SK-N-SH treated with all-trans-retinoic acid at 6 μM for 48 hours (cell line): ENCODE measurements at regions not wholly inside any gene's neighbourhood (a gene's known extent, or its start where the extent isn't known, plus 50 kb on each side); places are given as distances from the start of the nearest gene placed in this dataset.

ENCODE experiments used
- TCF4 ChIP-seq: fragments of 250-450 bp; sonication (Bioruptor Pico); IDR thresholded peaks from 2 replicates; pipeline ENCODE4 v1.8.0; 2021; ENCODE audit warnings: mild to moderate bottlenecking, moderate library complexity, borderline replicate concordance
- ZC3H10 ChIP-seq: fragments of 250-450 bp; sonication (Bioruptor Pico); IDR thresholded peaks from 2 replicates; pipeline ENCODE4 v1.5.1; 2021; ENCODE audit warnings: mild to moderate bottlenecking, moderate library complexity

DNA sequence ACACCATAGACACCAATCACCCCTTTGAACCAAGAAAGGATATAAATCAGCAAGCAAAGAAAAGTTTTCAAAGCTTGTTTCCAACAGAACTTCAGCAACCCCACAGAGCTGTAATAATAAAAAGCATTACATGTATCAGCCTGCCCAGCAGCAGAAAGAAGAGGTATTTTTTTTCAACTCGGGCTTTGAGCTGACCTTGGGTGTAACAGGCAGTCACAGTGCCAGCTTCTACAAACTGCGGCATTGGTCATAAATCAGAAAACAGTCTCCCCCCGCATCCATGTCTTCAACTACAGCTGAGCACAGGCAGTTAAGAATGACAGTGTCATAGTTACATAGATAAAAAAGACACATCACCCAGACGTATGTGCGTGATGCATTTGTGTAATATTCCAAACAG lies 671.0 kb upstream of the SLITRK1 start:
- TF ChIP-seq TCF4 (CRISPR knock-in tag): no peak
- no peak for TF ChIP-seq ZC3H10 (CRISPR knock-in tag)
